ENCODE measurements at regions not wholly inside any gene's neighbourhood (a gene's known extent, or its start where the extent isn't known, plus 50 kb on each side); places are given as distances from the start of the nearest gene placed in this dataset.
"Not testable (repeated sequence)": the region's sequence is repeated elsewhere in the genome, so short reads cannot be mapped to it uniquely, and the experiment has no call there.

- H3K4me1 Mint-ChIP-seq (ENCODE audit: low read depth) = peaks cover 50% of the 10 kb centered on the region
- no peak for DNase-seq (ENCODE audit: low spot score)
- peak overlapping the region; percentile 46 for H3K27ac Mint-ChIP-seq
- intact Hi-C loops (cut with micrococcal nuclease) = loop anchor here (10.0 kb wide), 1 partner anchor 164 kb away; the partner anchor contains the start of genes MBTD1 and UTP18
- H3K4me3 Mint-ChIP-seq (ENCODE audit: low read depth) = no peak overlapping the region
- H3K9me3 Mint-ChIP-seq = no peaks in the 10 kb centered on the region
- H3K27me3 Mint-ChIP-seq (ENCODE audit: low read depth) = no peaks in the 10 kb centered on the region
- H3K36me3 Mint-ChIP-seq (ENCODE audit: low read depth) = peaks cover 4% of the 10 kb centered on the region
Observed at GRCh38 chr17:51428668-51429495, 168.5 kb downstream of the UTP18 start.

- not testable (repeated sequence) for H3K4me3 Mint-ChIP-seq (ENCODE audit: low read depth); H3K27me3 Mint-ChIP-seq (ENCODE audit: low read depth); DNase-seq (ENCODE audit: low spot score); H3K36me3 Mint-ChIP-seq (ENCODE audit: low read depth); H3K9me3 Mint-ChIP-seq
- intact Hi-C loops (cut with micrococcal nuclease) = loop anchor here (10.0 kb wide), 1 partner anchor 165 kb away; the partner anchor contains the start of genes MBTD1 and UTP18
- H3K27ac Mint-ChIP-seq = peak overlapping the region; percentile 46
- H3K4me1 Mint-ChIP-seq (ENCODE audit: low read depth) = peaks cover 58% of the 10 kb centered on the region
Observed at GRCh38 chr17:51429938-51430337, 169.6 kb downstream of the UTP18 start.

- H3K4me1 Mint-ChIP-seq (ENCODE audit: low read depth) = peaks cover 65% of the 10 kb centered on the region
Observed at GRCh38 chr17:51430591-51430990, 170.2 kb downstream of the UTP18 start.

GRCh38 chr17:51434434-51435170 is 174.3 kb downstream of the UTP18 start:
- no peak overlapping the region for H3K4me3 Mint-ChIP-seq (ENCODE audit: low read depth)
- H3K27me3 Mint-ChIP-seq (ENCODE audit: low read depth) = no peaks in the 10 kb centered on the region
- peak overlapping the region; percentile 25 for H3K27ac Mint-ChIP-seq
- H3K9me3 Mint-ChIP-seq = no peaks in the 10 kb centered on the region
- intact Hi-C loops (cut with micrococcal nuclease) = no loop called here
- DNase-seq (ENCODE audit: low spot score) = no peak
- H3K4me1 Mint-ChIP-seq (ENCODE audit: low read depth) = peaks cover 45% of the 10 kb centered on the region
- peaks cover 3% of the 10 kb centered on the region for H3K36me3 Mint-ChIP-seq (ENCODE audit: low read depth)

More at GRCh38 chr17:51430591-51430990, 170.2 kb downstream of the UTP18 start:
- intact Hi-C loops (cut with micrococcal nuclease) = no loop called here
- Mint-ChIP-seq H3K27ac (no peak overlapping the region), H3K9me3 (no peaks in the 10 kb centered on the region), H3K27me3 (ENCODE audit: low read depth) (no peaks in the 10 kb centered on the region), H3K4me3 (ENCODE audit: low read depth) (no peak overlapping the region), H3K36me3 (ENCODE audit: low read depth) (peaks cover 4% of the 10 kb centered on the region)
- no peak for DNase-seq (ENCODE audit: low spot score)

GRCh38 chr17:51435171-51435552 is 174.8 kb downstream of the UTP18 start:
- DNase-seq (ENCODE audit: low spot score) = no peak
- Mint-ChIP-seq H3K36me3 (ENCODE audit: low read depth) (no peaks in the 10 kb centered on the region), H3K27me3 (ENCODE audit: low read depth) (no peaks in the 10 kb centered on the region), H3K9me3 (no peaks in the 10 kb centered on the region), H3K27ac (no peak overlapping the region), H3K4me1 (ENCODE audit: low read depth) (peaks cover 40% of the 10 kb centered on the region), H3K4me3 (ENCODE audit: low read depth) (no peak overlapping the region)
- intact Hi-C loops (cut with micrococcal nuclease) = no loop called here

GRCh38 chr17:51435641-51436091 is 175.3 kb downstream of the UTP18 start:
- no peak for DNase-seq (ENCODE audit: low spot score)
- peaks cover 35% of the 10 kb centered on the region for H3K4me1 Mint-ChIP-seq (ENCODE audit: low read depth)
- H3K4me3 Mint-ChIP-seq (ENCODE audit: low read depth) = no peak overlapping the region
- intact Hi-C loops (cut with micrococcal nuclease) = no loop called here
- no peaks in the 10 kb centered on the region for H3K36me3 Mint-ChIP-seq (ENCODE audit: low read depth)
- H3K27me3 Mint-ChIP-seq (ENCODE audit: low read depth) = no peaks in the 10 kb centered on the region
- H3K27ac Mint-ChIP-seq = no peak overlapping the region
- H3K9me3 Mint-ChIP-seq = no peaks in the 10 kb centered on the region

GRCh38 chr17:51439395-51440229 is 179.3 kb downstream of the UTP18 start:
- H3K36me3 Mint-ChIP-seq (ENCODE audit: low read depth) = no peaks in the 10 kb centered on the region
- intact Hi-C loops (cut with micrococcal nuclease) = no loop called here
- no peak overlapping the region for H3K27ac Mint-ChIP-seq
- H3K4me1 Mint-ChIP-seq (ENCODE audit: low read depth) = peaks cover 22% of the 10 kb centered on the region
- H3K27me3 Mint-ChIP-seq (ENCODE audit: low read depth) = peaks cover 5% of the 10 kb centered on the region
- no peak overlapping the region for H3K4me3 Mint-ChIP-seq (ENCODE audit: low read depth)
- DNase-seq (ENCODE audit: low spot score) = no peak
- no peaks in the 10 kb centered on the region for H3K9me3 Mint-ChIP-seq

GRCh38 chr17:51441431-51441830 is 181.1 kb downstream of the UTP18 start:
- H3K27me3 Mint-ChIP-seq (ENCODE audit: low read depth) = peaks cover 5% of the 10 kb centered on the region
- no peaks in the 10 kb centered on the region for H3K36me3 Mint-ChIP-seq (ENCODE audit: low read depth)
- no peak for DNase-seq (ENCODE audit: low spot score)
- H3K27ac Mint-ChIP-seq = no peak overlapping the region
- H3K9me3 Mint-ChIP-seq = no peaks in the 10 kb centered on the region
- intact Hi-C loops (cut with micrococcal nuclease) = no loop called here
- no peak overlapping the region for H3K4me3 Mint-ChIP-seq (ENCODE audit: low read depth)
- peaks cover 20% of the 10 kb centered on the region for H3K4me1 Mint-ChIP-seq (ENCODE audit: low read depth)

GRCh38 chr17:51442088-51442865 is 181.9 kb downstream of the UTP18 start:
- peaks cover 5% of the 10 kb centered on the region for H3K27me3 Mint-ChIP-seq (ENCODE audit: low read depth)
- no peak overlapping the region for H3K27ac Mint-ChIP-seq
- peaks cover 19% of the 10 kb centered on the region for H3K4me1 Mint-ChIP-seq (ENCODE audit: low read depth)
- intact Hi-C loops (cut with micrococcal nuclease) = no loop called here
- H3K9me3 Mint-ChIP-seq = no peaks in the 10 kb centered on the region
- no peak overlapping the region for H3K4me3 Mint-ChIP-seq (ENCODE audit: low read depth)
- DNase-seq (ENCODE audit: low spot score) = no peak
- no peaks in the 10 kb centered on the region for H3K36me3 Mint-ChIP-seq (ENCODE audit: low read depth)

GRCh38 chr17:51443646-51444045 is 183.3 kb downstream of the UTP18 start:
- H3K4me3 Mint-ChIP-seq (ENCODE audit: low read depth) = no peak overlapping the region
- no peaks in the 10 kb centered on the region for H3K36me3 Mint-ChIP-seq (ENCODE audit: low read depth)
- H3K27me3 Mint-ChIP-seq (ENCODE audit: low read depth) = peaks cover 10% of the 10 kb centered on the region
- peaks cover 19% of the 10 kb centered on the region for H3K4me1 Mint-ChIP-seq (ENCODE audit: low read depth)
- intact Hi-C loops (cut with micrococcal nuclease) = no loop called here
- DNase-seq (ENCODE audit: low spot score) = no peak
- H3K27ac Mint-ChIP-seq = no peak overlapping the region
- peaks cover 4% of the 10 kb centered on the region for H3K9me3 Mint-ChIP-seq

- DNase-seq (ENCODE audit: low spot score) = no peak
- no peaks in the 10 kb centered on the region for H3K36me3 Mint-ChIP-seq (ENCODE audit: low read depth)
Observed at GRCh38 chr17:51445946-51446345, 185.6 kb downstream of the UTP18 start.

GRCh38 chr17:51454456-51454978 is 194.2 kb downstream of the UTP18 start:
- DNase-seq (ENCODE audit: low spot score) = no peak
- intact Hi-C loops (cut with micrococcal nuclease) = no loop called here
- H3K27ac Mint-ChIP-seq = no peak overlapping the region
- H3K4me3 Mint-ChIP-seq (ENCODE audit: low read depth) = no peak overlapping the region
- peaks cover 17% of the 10 kb centered on the region for H3K27me3 Mint-ChIP-seq (ENCODE audit: low read depth)
- H3K36me3 Mint-ChIP-seq (ENCODE audit: low read depth) = no peaks in the 10 kb centered on the region
- no peaks in the 10 kb centered on the region for H3K9me3 Mint-ChIP-seq
- peaks cover 2% of the 10 kb centered on the region for H3K4me1 Mint-ChIP-seq (ENCODE audit: low read depth)

More at GRCh38 chr17:51445946-51446345, 185.6 kb downstream of the UTP18 start:
- Mint-ChIP-seq H3K4me3 (ENCODE audit: low read depth) (no peak overlapping the region), H3K27me3 (ENCODE audit: low read depth) (peaks cover 26% of the 10 kb centered on the region), H3K4me1 (ENCODE audit: low read depth) (peaks cover 13% of the 10 kb centered on the region), H3K27ac (no peak overlapping the region), H3K9me3 (peaks cover 4% of the 10 kb centered on the region)
- intact Hi-C loops (cut with micrococcal nuclease) = no loop called here
